ENCODE measurements at regions not wholly inside any gene's neighbourhood (a gene's known extent, or its start where the extent isn't known, plus 50 kb on each side); places are given as distances from the start of the nearest gene placed in this dataset.

DNA sequence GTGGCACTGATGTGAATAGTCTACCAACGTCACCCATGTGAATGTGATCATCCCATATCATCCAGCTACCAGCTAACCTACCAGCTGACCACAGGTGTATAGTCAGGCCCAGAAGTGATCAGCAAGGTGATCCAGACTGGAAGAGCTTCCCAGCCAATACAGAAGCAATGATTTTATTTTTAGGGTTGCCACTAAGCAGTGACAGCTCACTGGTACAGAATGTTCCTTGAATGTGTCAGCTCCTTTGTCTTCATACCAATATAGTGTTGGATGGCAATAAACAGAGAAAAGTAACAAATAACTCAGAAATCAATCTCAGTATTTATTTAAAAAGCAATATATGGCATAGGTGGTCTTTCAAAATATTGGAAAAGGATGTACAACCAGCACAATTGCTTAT, 361.8 kb upstream of the CPEB2 start:
- peaks cover 3% of the 10 kb centered on the region for H3K9me3 Mint-ChIP-seq

DNA sequence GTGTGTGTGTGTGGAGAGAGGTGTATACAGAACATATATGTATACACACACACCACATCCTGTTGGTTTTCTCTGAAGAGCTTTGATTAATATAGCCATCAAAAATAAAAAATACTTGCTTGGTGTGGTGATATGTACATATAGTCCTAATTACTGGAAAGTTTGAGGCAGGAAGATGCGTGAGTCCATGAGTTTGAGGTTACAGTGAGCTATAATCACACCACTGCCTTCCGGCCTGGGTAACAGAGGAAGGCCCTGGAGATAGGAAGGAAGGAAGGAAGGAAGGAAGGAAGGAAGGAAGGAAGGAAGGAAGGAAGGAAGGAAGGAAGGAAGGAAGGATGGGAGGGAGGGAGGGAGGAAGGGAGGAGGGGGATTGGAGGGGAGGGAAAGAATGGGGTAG, 360.4 kb upstream of the CPEB2 start:
- no peak for DNase-seq (ENCODE audit: low spot score)
- Histone ChIP-seq H3K79me2 (ENCODE audit: low read depth) (no peaks in the 10 kb centered on the region), H2AFZ (replicated peaks) (no peak overlapping the region), H3F3A (ENCODE audit: low read depth) (no peaks in the 10 kb centered on the region), H3K9me3 (ENCODE audit: low read depth) (no peaks in the 10 kb centered on the region), H3K9ac (no peak overlapping the region), H4K20me1 (ENCODE audit: low read depth) (no peaks in the 10 kb centered on the region), H3K4me2 (no peak overlapping the region), H3K27ac (no peak overlapping the region), H3K27me3 (no peaks in the 10 kb centered on the region), H3K36me3 (no peaks in the 10 kb centered on the region), H3K4me3 (no peak overlapping the region), H3K4me1 (peaks cover 6% of the 10 kb centered on the region)
- no peak overlapping the region for H3K27ac Mint-ChIP-seq
- TF ChIP-seq EZH2phosphoT487 (IDR thresholded peaks at IDR 0.05) (no peak), EZH2 (IDR thresholded peaks at IDR 0.05) (no peak)
- TF ChIP-seq, protein P1, sequence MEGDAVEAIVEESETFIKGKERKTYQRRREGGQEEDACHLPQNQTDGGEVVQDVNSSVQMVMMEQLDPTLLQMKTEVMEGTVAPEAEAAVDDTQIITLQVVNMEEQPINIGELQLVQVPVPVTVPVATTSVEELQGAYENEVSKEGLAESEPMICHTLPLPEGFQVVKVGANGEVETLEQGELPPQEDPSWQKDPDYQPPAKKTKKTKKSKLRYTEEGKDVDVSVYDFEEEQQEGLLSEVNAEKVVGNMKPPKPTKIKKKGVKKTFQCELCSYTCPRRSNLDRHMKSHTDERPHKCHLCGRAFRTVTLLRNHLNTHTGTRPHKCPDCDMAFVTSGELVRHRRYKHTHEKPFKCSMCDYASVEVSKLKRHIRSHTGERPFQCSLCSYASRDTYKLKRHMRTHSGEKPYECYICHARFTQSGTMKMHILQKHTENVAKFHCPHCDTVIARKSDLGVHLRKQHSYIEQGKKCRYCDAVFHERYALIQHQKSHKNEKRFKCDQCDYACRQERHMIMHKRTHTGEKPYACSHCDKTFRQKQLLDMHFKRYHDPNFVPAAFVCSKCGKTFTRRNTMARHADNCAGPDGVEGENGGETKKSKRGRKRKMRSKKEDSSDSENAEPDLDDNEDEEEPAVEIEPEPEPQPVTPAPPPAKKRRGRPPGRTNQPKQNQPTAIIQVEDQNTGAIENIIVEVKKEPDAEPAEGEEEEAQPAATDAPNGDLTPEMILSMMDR (IDR thresholded peaks at IDR 0.05) = no peak
- peaks cover 5% of the 10 kb centered on the region for H3K4me1 Mint-ChIP-seq
- no peaks in the 10 kb centered on the region for H3K9me3 Mint-ChIP-seq
- no peaks in the 10 kb centered on the region for H3K36me3 Mint-ChIP-seq
- peaks cover 2% of the 10 kb centered on the region for H3K27me3 Mint-ChIP-seq (ENCODE audit: insufficient read depth, low read depth)
- H3K4me3 Mint-ChIP-seq = no peak overlapping the region

More for the DNA sequence above, 361.8 kb upstream of the CPEB2 start:
- Histone ChIP-seq H4K20me1 (ENCODE audit: low read depth) (no peaks in the 10 kb centered on the region), H3K36me3 (no peaks in the 10 kb centered on the region), H3F3A (ENCODE audit: low read depth) (no peaks in the 10 kb centered on the region), H3K9ac (no peak overlapping the region), H2AFZ (replicated peaks) (no peak overlapping the region), H3K4me2 (no peak overlapping the region), H3K27ac (no peak overlapping the region), H3K79me2 (ENCODE audit: low read depth) (no peaks in the 10 kb centered on the region), H3K4me1 (peaks cover 6% of the 10 kb centered on the region), H3K9me3 (ENCODE audit: low read depth) (no peaks in the 10 kb centered on the region), H3K27me3 (no peaks in the 10 kb centered on the region), H3K4me3 (no peak overlapping the region)
- Mint-ChIP-seq H3K27me3 (ENCODE audit: insufficient read depth, low read depth) (peaks cover 2% of the 10 kb centered on the region), H3K36me3 (no peaks in the 10 kb centered on the region), H3K27ac (no peak overlapping the region), H3K4me1 (peaks cover 5% of the 10 kb centered on the region), H3K4me3 (no peak overlapping the region)
- no peak for TF ChIP-seq EZH2phosphoT487 (IDR thresholded peaks at IDR 0.05)
- TF ChIP-seq, protein P1 (IDR thresholded peaks at IDR 0.05) = no peak
- no peak for TF ChIP-seq EZH2 (IDR thresholded peaks at IDR 0.05)
- no peak for DNase-seq (ENCODE audit: low spot score)

DNA sequence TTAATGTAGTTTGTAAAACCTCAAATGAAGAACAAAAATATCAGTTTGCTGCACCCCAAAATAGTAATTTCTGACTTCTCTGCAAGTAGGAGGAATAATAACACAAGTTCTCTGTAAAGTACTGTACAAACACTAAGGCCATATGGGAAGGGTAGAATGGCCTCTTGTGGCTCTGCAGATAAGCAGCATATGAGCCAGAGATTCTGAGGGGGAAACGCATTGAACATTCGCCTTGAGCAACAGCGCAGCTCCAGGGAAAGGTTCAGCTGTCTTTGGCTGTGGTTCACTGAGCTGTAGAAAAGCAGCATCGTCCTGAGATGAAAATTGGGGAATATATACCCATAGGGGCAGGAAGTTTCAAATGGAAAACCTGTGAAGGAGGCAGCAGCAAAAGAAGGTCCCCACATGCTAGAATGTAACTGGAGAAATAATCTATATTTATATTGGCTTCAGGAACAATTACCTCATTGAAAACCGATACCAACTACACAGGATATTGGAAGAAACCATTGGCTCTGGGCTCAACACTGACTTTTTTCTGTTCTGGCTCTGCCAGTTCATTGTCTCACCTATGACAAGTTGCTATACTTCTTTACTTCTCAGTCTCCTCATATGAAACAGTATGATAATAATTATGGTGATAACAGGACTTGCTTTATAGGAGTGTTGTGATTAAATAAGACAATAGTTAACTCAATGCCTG, 357.6 kb upstream of the CPEB2 start:
- H3K4me2 ChIP-seq = no peak overlapping the region
- no peak overlapping the region for H3K4me3 ChIP-seq
- H2AFZ ChIP-seq (replicated peaks) = no peak overlapping the region
- H3K36me3 ChIP-seq = no peaks in the 10 kb centered on the region
- H3K27ac ChIP-seq = no peak overlapping the region
- H3K4me1 ChIP-seq = no peaks in the 10 kb centered on the region
- Mint-ChIP-seq H3K27ac (no peak overlapping the region), H3K4me3 (no peak overlapping the region), H3K4me1 (no peaks in the 10 kb centered on the region), H3K27me3 (ENCODE audit: insufficient read depth, low read depth) (no peaks in the 10 kb centered on the region), H3K9me3 (no peaks in the 10 kb centered on the region), H3K36me3 (no peaks in the 10 kb centered on the region)
- no peaks in the 10 kb centered on the region for H3F3A ChIP-seq (ENCODE audit: low read depth)
- no peaks in the 10 kb centered on the region for H3K27me3 ChIP-seq
- H3K79me2 ChIP-seq (ENCODE audit: low read depth) = no peaks in the 10 kb centered on the region
- no peak for DNase-seq (ENCODE audit: low spot score)
- no peak overlapping the region for H3K9ac ChIP-seq
- TF ChIP-seq, protein P1 (IDR thresholded peaks at IDR 0.05) = no peak
- no peak for TF ChIP-seq EZH2 (IDR thresholded peaks at IDR 0.05)
- no peak for TF ChIP-seq EZH2phosphoT487 (IDR thresholded peaks at IDR 0.05)
- H3K9me3 ChIP-seq (ENCODE audit: low read depth) = no peaks in the 10 kb centered on the region
- H4K20me1 ChIP-seq (ENCODE audit: low read depth) = no peaks in the 10 kb centered on the region
